ENCODE measurements at regions not wholly inside any gene's neighbourhood (a gene's known extent, or its start where the extent isn't known, plus 50 kb on each side); places are given as distances from the start of the nearest gene placed in this dataset.

GRCh38 chr3:177599837-177600236 is 402.6 kb upstream of the TBL1XR1 start:
- no peaks in the 10 kb centered on the region for H3K36me3 ChIP-seq
- TF ChIP-seq, protein P1, sequence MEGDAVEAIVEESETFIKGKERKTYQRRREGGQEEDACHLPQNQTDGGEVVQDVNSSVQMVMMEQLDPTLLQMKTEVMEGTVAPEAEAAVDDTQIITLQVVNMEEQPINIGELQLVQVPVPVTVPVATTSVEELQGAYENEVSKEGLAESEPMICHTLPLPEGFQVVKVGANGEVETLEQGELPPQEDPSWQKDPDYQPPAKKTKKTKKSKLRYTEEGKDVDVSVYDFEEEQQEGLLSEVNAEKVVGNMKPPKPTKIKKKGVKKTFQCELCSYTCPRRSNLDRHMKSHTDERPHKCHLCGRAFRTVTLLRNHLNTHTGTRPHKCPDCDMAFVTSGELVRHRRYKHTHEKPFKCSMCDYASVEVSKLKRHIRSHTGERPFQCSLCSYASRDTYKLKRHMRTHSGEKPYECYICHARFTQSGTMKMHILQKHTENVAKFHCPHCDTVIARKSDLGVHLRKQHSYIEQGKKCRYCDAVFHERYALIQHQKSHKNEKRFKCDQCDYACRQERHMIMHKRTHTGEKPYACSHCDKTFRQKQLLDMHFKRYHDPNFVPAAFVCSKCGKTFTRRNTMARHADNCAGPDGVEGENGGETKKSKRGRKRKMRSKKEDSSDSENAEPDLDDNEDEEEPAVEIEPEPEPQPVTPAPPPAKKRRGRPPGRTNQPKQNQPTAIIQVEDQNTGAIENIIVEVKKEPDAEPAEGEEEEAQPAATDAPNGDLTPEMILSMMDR (IDR thresholded peaks at IDR 0.05; ENCODE audit: low read depth, low read length) = no peak
- no peak overlapping the region for H3K4me3 ChIP-seq (ENCODE audit: low read depth, low read length)
- no peaks in the 10 kb centered on the region for H3K27me3 ChIP-seq
- DNase-seq = no peak
- H3K9me3 ChIP-seq = no peaks in the 10 kb centered on the region
- H3K4me1 ChIP-seq = peaks cover 46% of the 10 kb centered on the region

DNA sequence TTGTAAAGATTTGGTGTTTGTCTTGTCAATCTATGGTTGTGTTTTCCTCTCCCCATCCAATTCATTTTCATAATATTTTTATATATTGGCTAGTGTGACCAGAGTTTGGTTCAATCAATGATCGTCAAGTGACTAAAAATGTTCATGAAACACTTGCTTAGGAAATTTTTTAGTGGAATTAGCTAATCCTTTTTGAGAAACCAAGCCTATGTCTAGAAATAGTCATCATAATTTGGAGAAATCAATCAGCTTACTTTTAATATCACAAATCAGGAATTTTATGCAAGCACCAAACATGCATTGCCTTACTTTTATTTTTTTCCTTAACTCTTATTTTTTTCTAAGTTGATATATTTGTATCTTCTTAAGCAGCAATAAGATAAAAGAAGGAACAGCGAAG is 403.1 kb upstream of the TBL1XR1 start:
- no peak overlapping the region for H3K4me3 ChIP-seq (ENCODE audit: low read depth, low read length)
- DNase-seq = no peak
- H3K27me3 ChIP-seq = no peaks in the 10 kb centered on the region
- TF ChIP-seq, protein P1 (IDR thresholded peaks at IDR 0.05; ENCODE audit: low read depth, low read length) = no peak
- no peaks in the 10 kb centered on the region for H3K9me3 ChIP-seq
- no peaks in the 10 kb centered on the region for H3K36me3 ChIP-seq
- H3K4me1 ChIP-seq = peaks cover 45% of the 10 kb centered on the region

DNA sequence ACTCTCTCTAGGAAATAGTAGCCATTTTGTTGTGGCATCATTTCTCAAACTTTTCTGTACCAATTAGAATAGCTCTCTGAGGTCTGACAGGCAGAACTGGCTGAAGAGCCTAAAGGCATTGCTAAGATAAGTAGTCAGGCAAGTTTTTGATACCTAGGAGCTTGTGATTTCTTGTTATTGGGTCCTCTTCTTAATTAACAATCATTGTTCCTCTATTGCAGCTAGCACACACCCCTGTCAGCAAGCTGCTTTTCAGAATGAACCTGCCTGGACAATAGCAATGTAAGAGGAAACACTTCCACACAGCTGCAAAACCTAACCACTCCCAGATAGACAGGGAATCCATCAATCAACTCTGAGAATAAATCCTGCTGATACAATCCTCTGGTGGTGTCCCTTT is 403.9 kb upstream of the TBL1XR1 start:
- DNase-seq = no peak
- Histone ChIP-seq H3K36me3 (no peaks in the 10 kb centered on the region), H3K4me3 (ENCODE audit: low read depth, low read length) (no peak overlapping the region), H3K27me3 (no peaks in the 10 kb centered on the region), H3K9me3 (no peaks in the 10 kb centered on the region), H3K4me1 (peaks cover 40% of the 10 kb centered on the region)
- TF ChIP-seq, protein P1 (IDR thresholded peaks at IDR 0.05; ENCODE audit: low read depth, low read length) = no peak

DNA sequence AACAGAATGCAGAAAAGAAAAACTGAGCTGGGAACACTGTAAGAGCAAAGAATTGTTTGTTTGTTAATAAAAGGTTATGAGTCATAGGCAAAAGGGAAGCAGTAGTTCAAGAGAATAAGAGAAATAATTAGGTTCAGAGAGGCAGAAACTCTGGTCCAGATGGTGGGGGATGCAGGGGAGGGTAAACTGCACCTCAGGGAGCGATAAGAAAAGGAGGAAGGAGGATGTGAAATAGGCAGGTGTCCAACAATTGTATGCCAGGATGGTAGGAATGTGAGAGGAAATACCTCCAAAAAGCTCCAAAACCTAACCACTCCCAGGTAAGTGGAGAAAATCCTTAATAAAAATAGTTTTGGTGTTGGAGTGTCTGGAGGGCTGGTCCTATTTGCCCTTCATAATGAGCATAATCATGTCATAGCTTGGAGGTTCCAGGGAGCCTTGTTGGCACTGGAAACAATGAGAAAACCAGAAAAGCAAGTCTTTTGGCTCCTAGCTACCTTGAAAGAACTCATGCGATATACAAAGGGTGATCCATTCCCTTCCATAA is 405.4 kb upstream of the TBL1XR1 start:
- Histone ChIP-seq H3K9me3 (no peaks in the 10 kb centered on the region), H3K4me1 (peaks cover 26% of the 10 kb centered on the region), H3K27me3 (no peaks in the 10 kb centered on the region), H3K36me3 (no peaks in the 10 kb centered on the region), H3K4me3 (ENCODE audit: low read depth, low read length) (no peak overlapping the region)
- no peak for DNase-seq
- TF ChIP-seq, protein P1 (IDR thresholded peaks at IDR 0.05; ENCODE audit: low read depth, low read length) = no peak

DNA sequence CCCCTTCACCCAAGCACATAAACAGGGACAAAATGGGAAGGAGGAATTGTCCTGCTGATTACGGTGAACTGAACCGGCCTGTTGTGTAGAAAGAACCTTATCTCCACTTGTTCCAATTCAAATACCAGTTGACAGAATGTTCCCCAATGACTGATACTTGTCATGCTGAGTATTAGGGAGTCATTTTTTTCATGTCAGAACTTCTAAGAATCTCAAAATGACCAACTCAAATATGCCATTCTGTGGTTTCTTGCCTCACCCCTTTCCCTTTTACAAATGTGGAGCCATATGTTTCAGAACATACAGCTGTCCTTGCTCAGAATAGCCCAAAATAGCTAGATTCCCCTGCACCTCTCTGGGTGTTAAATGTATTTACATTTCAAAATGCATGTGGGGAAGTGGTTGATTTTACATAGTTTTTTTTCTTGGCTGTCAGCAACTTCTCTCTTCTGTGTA is 405.9 kb upstream of the TBL1XR1 start:
- TF ChIP-seq, protein P1 (IDR thresholded peaks at IDR 0.05; ENCODE audit: low read depth, low read length) = no peak
- Histone ChIP-seq H3K4me3 (ENCODE audit: low read depth, low read length) (no peak overlapping the region), H3K27me3 (no peaks in the 10 kb centered on the region), H3K4me1 (peaks cover 24% of the 10 kb centered on the region), H3K9me3 (no peaks in the 10 kb centered on the region), H3K36me3 (no peaks in the 10 kb centered on the region)
- no peak for DNase-seq

DNA sequence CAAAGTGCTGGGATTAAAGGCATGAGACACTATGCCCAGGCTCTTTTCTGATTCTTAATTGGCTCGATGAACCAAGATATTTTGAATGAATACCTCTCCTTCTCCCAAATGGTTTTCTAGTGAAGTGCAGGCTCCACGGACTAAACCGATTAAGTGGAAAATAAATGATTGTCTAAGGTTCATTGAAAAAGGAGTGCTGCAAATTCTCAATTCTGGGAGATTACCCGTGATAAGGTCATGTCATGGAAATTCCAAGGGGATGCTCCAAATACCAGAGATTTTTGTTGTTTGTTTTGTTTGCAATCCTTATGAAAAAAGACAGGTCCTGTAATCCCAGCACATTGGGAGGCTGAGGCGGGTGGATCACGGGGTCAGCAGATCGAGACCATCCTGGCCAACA is 406.9 kb upstream of the TBL1XR1 start:
- no peak for DNase-seq
- Histone ChIP-seq H3K36me3 (no peaks in the 10 kb centered on the region), H3K9me3 (no peaks in the 10 kb centered on the region), H3K27me3 (no peaks in the 10 kb centered on the region), H3K4me1 (peaks cover 17% of the 10 kb centered on the region), H3K4me3 (ENCODE audit: low read depth, low read length) (no peak overlapping the region)
- TF ChIP-seq, protein P1 (IDR thresholded peaks at IDR 0.05; ENCODE audit: low read depth, low read length) = no peak

All from BE2C (cell line).